ENCODE measurements at regions not wholly inside any gene's neighbourhood (a gene's known extent, or its start where the extent isn't known, plus 50 kb on each side); places are given as distances from the start of the nearest gene placed in this dataset.

DNA sequence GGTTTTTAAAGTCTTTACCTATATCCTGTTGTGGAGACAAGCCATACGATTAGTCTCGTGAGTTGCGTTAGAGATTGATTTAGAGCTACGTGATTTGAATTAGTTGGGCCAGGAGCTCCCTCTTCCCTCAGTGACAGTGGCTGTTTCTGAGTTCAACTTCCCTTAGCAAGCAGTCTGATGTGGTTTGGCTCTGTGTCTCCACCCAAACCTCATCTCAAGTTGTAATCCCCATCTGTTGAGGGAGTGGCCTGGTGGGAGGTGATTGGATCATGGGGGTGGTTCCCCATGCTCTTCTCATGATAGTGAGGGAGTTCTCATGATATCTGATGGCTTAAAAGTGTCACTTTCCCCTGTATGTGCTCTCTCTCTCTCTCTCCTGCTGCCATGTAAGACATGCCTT lies 192.9 kb upstream of the PTGFR start:
- no peaks in the 10 kb centered on the region for H3K36me3 Mint-ChIP-seq
- H3K36me3 ChIP-seq (replicated peaks in 1 of 2; ENCODE audit: control insufficient read depth in 1 of 2, insufficient read depth in 2 of 2, low read length in 2 of 2) = no peaks in the 10 kb centered on the region
- no peaks in the 10 kb centered on the region for H4K20me1 ChIP-seq (ENCODE audit: insufficient read depth, low read length)
- H3K4me3 Mint-ChIP-seq = no peak overlapping the region
- 97% methylated on average over 4 of the region's 4 CpGs for WGBS (ENCODE audit: insufficient coverage)
- H3K9me3 ChIP-seq (replicated peaks in 1 of 2; ENCODE audit: control insufficient read depth in 1 of 2, insufficient read depth in 1 of 2, low read length in 2 of 2) = peaks cover 7 to 15% of the 10 kb centered on the region in 2 donors
- DNase-seq = no peak
- no peak overlapping the region for H3K4me3 ChIP-seq (replicated peaks in 1 of 3; ENCODE audit: low read depth in 2 of 3, low read length in 3 of 3)
- peaks cover 4 to 25% (median 13%) of the 10 kb centered on the region in 7 donors for H3K9me3 Mint-ChIP-seq
- intact Hi-C loops (cut with micrococcal nuclease) = no loop called here
- no peaks in the 10 kb centered on the region for H3K4me1 ChIP-seq (ENCODE audit: control insufficient read depth in 1 of 2, insufficient read depth in 2 of 2, low read length in 2 of 2)
- no peaks in the 10 kb centered on the region for H3K27me3 Mint-ChIP-seq (ENCODE audit: low read depth in 3 of 3)
- no peak overlapping the region for H3K4me2 ChIP-seq (replicated peaks; ENCODE audit: extremely low read depth, low read length, poor library complexity, severe bottlenecking)
- no peak overlapping the region for H2AFZ ChIP-seq (ENCODE audit: insufficient read depth, low read depth, low read length, poor library complexity, severe bottlenecking)
- TF ChIP-seq, protein P1, sequence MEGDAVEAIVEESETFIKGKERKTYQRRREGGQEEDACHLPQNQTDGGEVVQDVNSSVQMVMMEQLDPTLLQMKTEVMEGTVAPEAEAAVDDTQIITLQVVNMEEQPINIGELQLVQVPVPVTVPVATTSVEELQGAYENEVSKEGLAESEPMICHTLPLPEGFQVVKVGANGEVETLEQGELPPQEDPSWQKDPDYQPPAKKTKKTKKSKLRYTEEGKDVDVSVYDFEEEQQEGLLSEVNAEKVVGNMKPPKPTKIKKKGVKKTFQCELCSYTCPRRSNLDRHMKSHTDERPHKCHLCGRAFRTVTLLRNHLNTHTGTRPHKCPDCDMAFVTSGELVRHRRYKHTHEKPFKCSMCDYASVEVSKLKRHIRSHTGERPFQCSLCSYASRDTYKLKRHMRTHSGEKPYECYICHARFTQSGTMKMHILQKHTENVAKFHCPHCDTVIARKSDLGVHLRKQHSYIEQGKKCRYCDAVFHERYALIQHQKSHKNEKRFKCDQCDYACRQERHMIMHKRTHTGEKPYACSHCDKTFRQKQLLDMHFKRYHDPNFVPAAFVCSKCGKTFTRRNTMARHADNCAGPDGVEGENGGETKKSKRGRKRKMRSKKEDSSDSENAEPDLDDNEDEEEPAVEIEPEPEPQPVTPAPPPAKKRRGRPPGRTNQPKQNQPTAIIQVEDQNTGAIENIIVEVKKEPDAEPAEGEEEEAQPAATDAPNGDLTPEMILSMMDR (IDR thresholded peaks at IDR 0.05) = no peak
- no peaks in the 10 kb centered on the region for H3K79me2 ChIP-seq (ENCODE audit: insufficient read depth, low read length)
- no peak overlapping the region for H3K27ac Mint-ChIP-seq
- no peaks in the 10 kb centered on the region for H3K4me1 Mint-ChIP-seq
- no peaks in the 10 kb centered on the region for H3K27me3 ChIP-seq (ENCODE audit: control insufficient read depth in 2 of 2, insufficient read depth in 2 of 2, low read length in 2 of 2)
- H3K9ac ChIP-seq (ENCODE audit: insufficient read depth, low read length, poor library complexity, severe bottlenecking) = no peak overlapping the region
- no peak overlapping the region for H3K27ac ChIP-seq (ENCODE audit: low read depth in 1 of 2, low read length in 2 of 2)

DNA sequence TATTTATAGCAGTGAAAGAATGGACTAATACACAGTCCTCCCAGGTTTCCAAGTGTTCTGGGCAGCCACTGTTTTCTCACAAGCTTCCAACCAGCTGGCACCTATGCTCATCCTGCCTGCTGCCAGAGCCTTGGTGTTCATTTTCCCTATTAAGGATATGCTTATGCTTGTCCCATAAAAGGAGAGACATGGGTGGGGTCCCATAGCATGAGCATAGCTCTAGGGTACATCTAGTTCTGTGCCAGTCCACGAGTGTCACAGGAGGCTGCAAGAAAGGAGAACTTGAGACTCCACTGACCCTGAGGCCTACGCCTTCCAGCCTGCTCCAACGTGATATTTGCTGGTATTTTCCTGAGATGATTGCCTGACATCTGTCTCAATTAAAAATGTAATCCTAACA lies 192.4 kb upstream of the PTGFR start:
- Mint-ChIP-seq H3K27me3 (ENCODE audit: low read depth in 3 of 3) (no peaks in the 10 kb centered on the region), H3K4me3 (no peak overlapping the region), H3K36me3 (no peaks in the 10 kb centered on the region), H3K27ac (no peak overlapping the region), H3K9me3 (peaks cover 4 to 23% (median 11%) of the 10 kb centered on the region in 7 donors), H3K4me1 (no peaks in the 10 kb centered on the region)
- peaks cover 5 to 14% of the 10 kb centered on the region in 2 donors for H3K9me3 ChIP-seq (replicated peaks in 1 of 2; ENCODE audit: control insufficient read depth in 1 of 2, insufficient read depth in 1 of 2, low read length in 2 of 2)
- no peak for DNase-seq
- no peaks in the 10 kb centered on the region for H3K4me1 ChIP-seq (ENCODE audit: control insufficient read depth in 1 of 2, insufficient read depth in 2 of 2, low read length in 2 of 2)
- H3K4me3 ChIP-seq (replicated peaks in 1 of 3; ENCODE audit: low read depth in 2 of 3, low read length in 3 of 3) = no peak overlapping the region
- no peaks in the 10 kb centered on the region for H3K36me3 ChIP-seq (replicated peaks in 1 of 2; ENCODE audit: control insufficient read depth in 1 of 2, insufficient read depth in 2 of 2, low read length in 2 of 2)
- no peaks in the 10 kb centered on the region for H3K79me2 ChIP-seq (ENCODE audit: insufficient read depth, low read length)
- WGBS (ENCODE audit: insufficient coverage) = 83% methylated on average over 3 of the region's 3 CpGs
- H3K4me2 ChIP-seq (replicated peaks; ENCODE audit: extremely low read depth, low read length, poor library complexity, severe bottlenecking) = no peak overlapping the region
- H3K9ac ChIP-seq (ENCODE audit: insufficient read depth, low read length, poor library complexity, severe bottlenecking) = no peak overlapping the region
- H2AFZ ChIP-seq (ENCODE audit: insufficient read depth, low read depth, low read length, poor library complexity, severe bottlenecking) = no peak overlapping the region
- no peaks in the 10 kb centered on the region for H4K20me1 ChIP-seq (ENCODE audit: insufficient read depth, low read length)
- no peak overlapping the region for H3K27ac ChIP-seq (ENCODE audit: low read depth in 1 of 2, low read length in 2 of 2)
- TF ChIP-seq, protein P1 (IDR thresholded peaks at IDR 0.05) = no peak
- H3K27me3 ChIP-seq (ENCODE audit: control insufficient read depth in 2 of 2, insufficient read depth in 2 of 2, low read length in 2 of 2) = no peaks in the 10 kb centered on the region
- intact Hi-C loops (cut with micrococcal nuclease) = no loop called here

Measured in CD14-positive monocyte (primary cell).